Duodenal mucosa (tissue), 2 donors: ENCODE measurements at regions not wholly inside any gene's neighbourhood (a gene's known extent, or its start where the extent isn't known, plus 50 kb on each side); places are given as distances from the start of the nearest gene placed in this dataset.
"Not testable (repeated sequence)": the region's sequence is repeated elsewhere in the genome, so short reads cannot be mapped to it uniquely, and the experiment has no call there.

Experiments used
- H3K27ac ChIP-seq: one replicate; pipeline ENCODE4 v1.7.0; 2013; ENCODE audit warnings: low read depth, low read length
- H3K27me3 ChIP-seq, 2 donors: one replicate each; pipeline ENCODE4 v1.7.0; 2013; ENCODE audit warnings: low read length in 2 of 2, control low read depth in 1 of 2; ENCODE audit not compliant: insufficient read depth in 2 of 2, control insufficient read depth in 1 of 2
- H3K36me3 ChIP-seq, 2 donors: one replicate each; pipeline ENCODE4 v1.7.0; 2013; ENCODE audit warnings: low read length in 2 of 2, control low read depth in 1 of 2; ENCODE audit not compliant: insufficient read depth in 2 of 2, control insufficient read depth in 1 of 2
- H3K4me1 ChIP-seq, 2 donors: one replicate each; pipeline ENCODE4 v1.7.0; 2013; ENCODE audit warnings: low read length in 2 of 2, control low read depth in 1 of 2; ENCODE audit not compliant: insufficient read depth in 2 of 2, control insufficient read depth in 1 of 2
- H3K4me3 ChIP-seq, 2 donors: one replicate each; pipeline ENCODE4 v1.7.0; 2013; ENCODE audit warnings: low read length in 2 of 2, low read depth in 1 of 2
- H3K9ac ChIP-seq, 2 donors: one replicate each; pipeline ENCODE4 v1.7.0; 2013; ENCODE audit warnings: low read length in 2 of 2, low read depth in 1 of 2
- H3K9me3 ChIP-seq, 2 donors: one replicate each; pipeline ENCODE4 v1.7.0; 2013; ENCODE audit warnings: low read length in 2 of 2, control low read depth in 1 of 2; ENCODE audit not compliant: control insufficient read depth in 1 of 2

GRCh38 chr21:18840239-18840638 lies 436.7 kb upstream of the TMPRSS15 start:
- Histone ChIP-seq H3K27me3 (no peaks in the 10 kb centered on the region), H3K27ac (no peak overlapping the region), H3K36me3 (no peaks in the 10 kb centered on the region), H3K9ac (no peak overlapping the region), H3K9me3 (no peaks in the 10 kb centered on the region), H3K4me3 (no peak overlapping the region), H3K4me1 (no peaks in the 10 kb centered on the region)

- not testable (repeated sequence) for H3K9me3 ChIP-seq, H3K27ac ChIP-seq, H3K4me1 ChIP-seq, H3K9ac ChIP-seq, H3K36me3 ChIP-seq, H3K27me3 ChIP-seq, H3K4me3 ChIP-seq
Measured at GRCh38 chr21:18857606-18858005, 454.0 kb upstream of the TMPRSS15 start.

GRCh38 chr21:18869104-18869503 lies 465.5 kb upstream of the TMPRSS15 start:
- Histone ChIP-seq H3K9me3 (no peaks in the 10 kb centered on the region), H3K4me3 (no peak overlapping the region), H3K4me1 (no peaks in the 10 kb centered on the region), H3K9ac (no peak overlapping the region), H3K27me3 (no peaks in the 10 kb centered on the region), H3K27ac (no peak overlapping the region), H3K36me3 (no peaks in the 10 kb centered on the region)

- Histone ChIP-seq H3K9me3 (peaks cover 0 to 12% of the 10 kb centered on the region in 2 donors), H3K27me3 (no peaks in the 10 kb centered on the region), H3K27ac (no peak overlapping the region), H3K4me3 (no peak overlapping the region), H3K36me3 (no peaks in the 10 kb centered on the region), H3K9ac (no peak overlapping the region), H3K4me1 (no peaks in the 10 kb centered on the region)
Measured at GRCh38 chr21:18877917-18878316, 474.3 kb upstream of the TMPRSS15 start.

- Histone ChIP-seq H3K4me3 (no peak overlapping the region), H3K9ac (no peak overlapping the region), H3K36me3 (no peaks in the 10 kb centered on the region), H3K4me1 (no peaks in the 10 kb centered on the region), H3K9me3 (peaks cover 0 to 7% of the 10 kb centered on the region in 2 donors), H3K27ac (no peak overlapping the region), H3K27me3 (no peaks in the 10 kb centered on the region)
Measured at GRCh38 chr21:18887922-18888602, 484.5 kb upstream of the TMPRSS15 start.

GRCh38 chr21:18893406-18893805 lies 489.8 kb upstream of the TMPRSS15 start:
- Histone ChIP-seq H3K9ac (no peak overlapping the region), H3K27me3 (no peaks in the 10 kb centered on the region), H3K4me1 (no peaks in the 10 kb centered on the region), H3K36me3 (no peaks in the 10 kb centered on the region), H3K4me3 (no peak overlapping the region), H3K9me3 (no peaks in the 10 kb centered on the region), H3K27ac (no peak overlapping the region)

- Histone ChIP-seq H3K27ac (no peak overlapping the region), H3K36me3 (no peaks in the 10 kb centered on the region), H3K27me3 (no peaks in the 10 kb centered on the region), H3K4me1 (no peaks in the 10 kb centered on the region), H3K9ac (no peak overlapping the region), H3K4me3 (no peak overlapping the region), H3K9me3 (no peaks in the 10 kb centered on the region)
Measured at GRCh38 chr21:18894387-18894786, 490.8 kb upstream of the TMPRSS15 start.

GRCh38 chr21:18899261-18899660 lies 495.7 kb upstream of the TMPRSS15 start:
- Histone ChIP-seq H3K27ac (no peak overlapping the region), H3K36me3 (no peaks in the 10 kb centered on the region), H3K9ac (no peak overlapping the region), H3K4me3 (no peak overlapping the region), H3K27me3 (no peaks in the 10 kb centered on the region), H3K4me1 (no peaks in the 10 kb centered on the region), H3K9me3 (no peaks in the 10 kb centered on the region)

- Histone ChIP-seq H3K36me3 (no peaks in the 10 kb centered on the region), H3K27me3 (no peaks in the 10 kb centered on the region), H3K9me3 (no peaks in the 10 kb centered on the region), H3K4me1 (no peaks in the 10 kb centered on the region), H3K27ac (no peak overlapping the region), H3K9ac (no peak overlapping the region), H3K4me3 (no peak overlapping the region)
Measured at GRCh38 chr21:18902660-18903059, 499.1 kb upstream of the TMPRSS15 start.

- no peak overlapping the region for H3K27ac ChIP-seq
- H3K9me3 ChIP-seq, result no peaks in the 10 kb centered on the region
- no peaks in the 10 kb centered on the region for H3K27me3 ChIP-seq
- H3K4me1 ChIP-seq, result no peaks in the 10 kb centered on the region
- no peak overlapping the region for H3K4me3 ChIP-seq
- H3K36me3 ChIP-seq, result no peaks in the 10 kb centered on the region
- H3K9ac ChIP-seq, result no peak overlapping the region
Measured at GRCh38 chr21:18907076-18907475, 503.5 kb upstream of the TMPRSS15 start.

- no peak overlapping the region for H3K4me3 ChIP-seq
- H3K36me3 ChIP-seq, result no peaks in the 10 kb centered on the region
- H3K27me3 ChIP-seq, result no peaks in the 10 kb centered on the region
- no peaks in the 10 kb centered on the region for H3K4me1 ChIP-seq
- no peaks in the 10 kb centered on the region for H3K9me3 ChIP-seq
- no peak overlapping the region for H3K27ac ChIP-seq
- no peak overlapping the region for H3K9ac ChIP-seq
Measured at GRCh38 chr21:18908641-18909040, 505.1 kb upstream of the TMPRSS15 start.
